ENCODE measurements at regions not wholly inside any gene's neighbourhood (a gene's known extent, or its start where the extent isn't known, plus 50 kb on each side); places are given as distances from the start of the nearest gene placed in this dataset.
A peak's percentile ranks its signal among the peaks of the same experiment; 100 is the strongest.
"Not testable (repeated sequence)": the region's sequence is repeated elsewhere in the genome, so short reads cannot be mapped to it uniquely, and the experiment has no call there.

GRCh38 chr13:33572322-33572721 is 245.6 kb upstream of the RFC3 start:
- not testable (repeated sequence) for H3K4me1 ChIP-seq (replicated peaks in 1 of 2); ATAC-seq (replicated peaks in 6 of 8); H3K27ac ChIP-seq; H3K4me3 ChIP-seq
- 44 to 100% (median 67%) methylated on average over 1 to 2 of the region's 2 CpGs for WGBS, 10 experiments
- in situ Hi-C loops (cut with MboI; ENCODE audit: low pct_unique_long_range_greater_than_20kb in 2 of 9, low sequenced_read_pairs in 9 of 9, unreplicated experiment in 9 of 9) = loop anchor here in 1 of 9 experiments (25.0 kb wide), 1 partner anchor 140 kb away; no protein-coding TSS in a partner anchor

- Histone ChIP-seq H3K27ac (no peak overlapping the region), H3K4me1 (replicated peaks in 1 of 2) (peaks cover 0 to 4% of the 10 kb centered on the region in 2 donors), H3K4me3 (no peak overlapping the region)
- no peak for ATAC-seq (replicated peaks in 6 of 8)
- in situ Hi-C loops (cut with MboI; ENCODE audit: low pct_unique_long_range_greater_than_20kb in 2 of 9, low sequenced_read_pairs in 9 of 9, unreplicated experiment in 9 of 9) = no loop called here
- 75 to 100% (median 86%) methylated on average over 1 of the region's 1 CpG; no CpG with 5 or more reads in 5 of the 10 experiments for WGBS, 10 experiments
These were observed 242.6 kb upstream of the RFC3 start for GRCh38 chr13:33575378-33575777.

GRCh38 chr13:33577007-33577406 is 240.9 kb upstream of the RFC3 start:
- 0 to 86% (median 74%) methylated on average over 1 to 2 of the region's 2 CpGs; no CpG with 5 or more reads in 1 of the 10 experiments for WGBS, 10 experiments
- Histone ChIP-seq H3K4me1 (replicated peaks in 1 of 2) (no peaks in the 10 kb centered on the region), H3K27ac (no peak overlapping the region), H3K4me3 (no peak overlapping the region)
- ATAC-seq (replicated peaks in 6 of 8) = no peak
- in situ Hi-C loops (cut with MboI; ENCODE audit: low pct_unique_long_range_greater_than_20kb in 2 of 9, low sequenced_read_pairs in 9 of 9, unreplicated experiment in 9 of 9) = no loop called here

- no peaks in the 10 kb centered on the region for H3K4me1 ChIP-seq (replicated peaks in 1 of 2)
- WGBS, 10 experiments = 30 to 100% (median 76%) methylated on average over 1 to 2 of the region's 2 CpGs
- no peak for ATAC-seq (replicated peaks in 6 of 8)
- in situ Hi-C loops (cut with MboI; ENCODE audit: low pct_unique_long_range_greater_than_20kb in 2 of 9, low sequenced_read_pairs in 9 of 9, unreplicated experiment in 9 of 9) = no loop called here
- H3K27ac ChIP-seq = no peak overlapping the region
- no peak overlapping the region for H3K4me3 ChIP-seq
These were observed 239.2 kb upstream of the RFC3 start for GRCh38 chr13:33578786-33579185.

- Histone ChIP-seq H3K4me1 (replicated peaks in 1 of 2) (no peaks in the 10 kb centered on the region), H3K4me3 (no peak overlapping the region), H3K27ac (no peak overlapping the region)
- ATAC-seq (replicated peaks in 6 of 8) = no peak
- in situ Hi-C loops (cut with MboI; ENCODE audit: low pct_unique_long_range_greater_than_20kb in 2 of 9, low sequenced_read_pairs in 9 of 9, unreplicated experiment in 9 of 9) = no loop called here
- 100% methylated on average over 4 of the region's 4 CpGs; no CpG with 5 or more reads in 9 of the 10 experiments for WGBS, 10 experiments
These were observed 235.8 kb upstream of the RFC3 start for GRCh38 chr13:33582121-33582520.

GRCh38 chr13:33583398-33583797 is 234.6 kb upstream of the RFC3 start:
- no peak overlapping the region for H3K27ac ChIP-seq
- no peak for ATAC-seq (replicated peaks in 6 of 8)
- no peak overlapping the region for H3K4me3 ChIP-seq
- in situ Hi-C loops (cut with MboI; ENCODE audit: low pct_unique_long_range_greater_than_20kb in 2 of 9, low sequenced_read_pairs in 9 of 9, unreplicated experiment in 9 of 9) = no loop called here
- 0 to 100% (median 91%) methylated on average over 1 to 2 of the region's 2 CpGs; no CpG with 5 or more reads in 2 of the 10 experiments for WGBS, 10 experiments
- H3K4me1 ChIP-seq (replicated peaks in 1 of 2) = no peaks in the 10 kb centered on the region

GRCh38 chr13:33590936-33591335 is 227.0 kb upstream of the RFC3 start:
- in situ Hi-C loops (cut with MboI; ENCODE audit: low pct_unique_long_range_greater_than_20kb in 2 of 9, low sequenced_read_pairs in 9 of 9, unreplicated experiment in 9 of 9) = no loop called here

GRCh38 chr13:33606692-33607091 is 211.3 kb upstream of the RFC3 start:
- in situ Hi-C loops (cut with MboI; ENCODE audit: low pct_unique_long_range_greater_than_20kb in 2 of 9, low sequenced_read_pairs in 9 of 9, unreplicated experiment in 9 of 9) = no loop called here
- ATAC-seq (replicated peaks in 6 of 8) = peak in 2 of 8 experiments; percentile 42 to 59
- H3K4me3 ChIP-seq = no peak overlapping the region
- WGBS, 10 experiments = 40 to 83% (median 63%) methylated on average over 2 to 7 of the region's 7 CpGs
- no peak overlapping the region for H3K27ac ChIP-seq
- H3K4me1 ChIP-seq (replicated peaks in 1 of 2) = peaks cover 10 to 20% of the 10 kb centered on the region in 2 donors

More at GRCh38 chr13:33590936-33591335, 227.0 kb upstream of the RFC3 start:
- no peaks in the 10 kb centered on the region for H3K4me1 ChIP-seq (replicated peaks in 1 of 2)
- no peak overlapping the region for H3K4me3 ChIP-seq
- ATAC-seq (replicated peaks in 6 of 8) = no peak
- 47 to 100% (median 79%) methylated on average over 1 to 6 of the region's 6 CpGs; no CpG with 5 or more reads in 1 of the 10 experiments for WGBS, 10 experiments
- no peak overlapping the region for H3K27ac ChIP-seq

GRCh38 chr13:33610438-33611120 is 207.4 kb upstream of the RFC3 start:
- H3K4me1 ChIP-seq (replicated peaks in 1 of 2) = peaks cover 31 to 41% of the 10 kb centered on the region in 2 donors
- in situ Hi-C loops (cut with MboI; ENCODE audit: low pct_unique_long_range_greater_than_20kb in 2 of 9, low sequenced_read_pairs in 9 of 9, unreplicated experiment in 9 of 9) = no loop called here
- H3K4me3 ChIP-seq = peak overlapping the region in 1 of 5 donors; percentile 3
- H3K27ac ChIP-seq = peak overlapping the region; percentile 80 to 85
- ATAC-seq (replicated peaks in 6 of 8) = peak in 5 of 8 experiments; percentile 32 to 55 (median 52)
- WGBS, 10 experiments = 47 to 96% (median 83%) methylated on average over 4 to 17 of the region's 27 CpGs; no CpG with 5 or more reads in 2 of the 10 experiments

- peak overlapping the region in 1 of 5 donors; percentile 3 for H3K4me3 ChIP-seq
These were observed 206.7 kb upstream of the RFC3 start for GRCh38 chr13:33611121-33611805.

GRCh38 chr13:33612641-33613638 is 205.0 kb upstream of the RFC3 start:
- ATAC-seq (replicated peaks in 6 of 8) = peak in 3 of 8 experiments; percentile 22 to 56 (median 28)
- WGBS, 10 experiments = 50 to 94% (median 88%) methylated on average over 1 to 4 of the region's 4 CpGs; no CpG with 5 or more reads in 1 of the 10 experiments
- no peak overlapping the region for H3K4me3 ChIP-seq
- H3K27ac ChIP-seq = no peak overlapping the region
- in situ Hi-C loops (cut with MboI; ENCODE audit: low pct_unique_long_range_greater_than_20kb in 2 of 9, low sequenced_read_pairs in 9 of 9, unreplicated experiment in 9 of 9) = no loop called here
- H3K4me1 ChIP-seq (replicated peaks in 1 of 2) = peaks cover 31 to 41% of the 10 kb centered on the region in 2 donors

More at GRCh38 chr13:33611121-33611805, 206.7 kb upstream of the RFC3 start:
- in situ Hi-C loops (cut with MboI; ENCODE audit: low pct_unique_long_range_greater_than_20kb in 2 of 9, low sequenced_read_pairs in 9 of 9, unreplicated experiment in 9 of 9) = no loop called here
- Histone ChIP-seq H3K27ac (peak overlapping the region; percentile 80 to 85), H3K4me1 (replicated peaks in 1 of 2) (peaks cover 31 to 41% of the 10 kb centered on the region in 2 donors)
- 8 to 93% (median 32%) methylated on average over 2 to 14 of the region's 14 CpGs for WGBS, 10 experiments
- ATAC-seq (replicated peaks in 6 of 8) = peak in 5 of 8 experiments; percentile 87 to 91 (median 90)

- ATAC-seq (replicated peaks in 6 of 8) = no peak
- in situ Hi-C loops (cut with MboI; ENCODE audit: low pct_unique_long_range_greater_than_20kb in 2 of 9, low sequenced_read_pairs in 9 of 9, unreplicated experiment in 9 of 9) = no loop called here
- WGBS, 10 experiments = 0 to 100% (median 85%) methylated on average over 1 to 2 of the region's 2 CpGs; no CpG with 5 or more reads in 4 of the 10 experiments
- H3K4me3 ChIP-seq = no peak overlapping the region
- H3K4me1 ChIP-seq (replicated peaks in 1 of 2) = peaks cover 28 to 31% of the 10 kb centered on the region in 2 donors
- no peak overlapping the region for H3K27ac ChIP-seq
These were observed 202.5 kb upstream of the RFC3 start for GRCh38 chr13:33615436-33615835.

Measured in motor neuron (in vitro differentiated cells).